ENCODE measurements at regions not wholly inside any gene's neighbourhood (a gene's known extent, or its start where the extent isn't known, plus 50 kb on each side); places are given as distances from the start of the nearest gene placed in this dataset.

- Histone ChIP-seq H3K27me3 (replicated peaks in 1 of 2; ENCODE audit: control insufficient read depth in 2 of 2, insufficient read depth in 2 of 2, low read length in 1 of 2) (no peaks in the 10 kb centered on the region), H3K79me2 (ENCODE audit: control insufficient read depth, insufficient read depth, low read length) (no peaks in the 10 kb centered on the region), H3K4me3 (no peak overlapping the region), H3K36me3 (ENCODE audit: control insufficient read depth in 2 of 2, insufficient read depth in 2 of 2, low read length in 1 of 2) (no peaks in the 10 kb centered on the region), H3K9me3 (replicated peaks; ENCODE audit: control insufficient read depth, insufficient read depth, low read length) (no peaks in the 10 kb centered on the region), H3K4me2 (ENCODE audit: control insufficient read depth, insufficient read depth) (no peak overlapping the region), H3K27ac (ENCODE audit: control insufficient read depth, insufficient read depth) (no peak overlapping the region), H2AFZ (ENCODE audit: control insufficient read depth, low read depth, low read length) (no peak overlapping the region), H3K4me1 (ENCODE audit: control insufficient read depth, insufficient read depth, low read length) (no peaks in the 10 kb centered on the region), H3K9ac (ENCODE audit: control insufficient read depth, insufficient read depth, low read length) (no peak overlapping the region), H4K20me1 (ENCODE audit: control insufficient read depth, insufficient read depth) (no peaks in the 10 kb centered on the region)
- no TSS peak for BruUV-seq (replicated peaks)
- ChIA-PET POLR2A (no interaction called here), SMC1A (ENCODE audit: uncharacterized antibody, unreplicated experiment) (interaction anchor here (1.3 to 3.6 kb wide), 2 partner anchors 19 to 145 kb away, joined by 3 to 18 read pairs; no protein-coding TSS in a partner anchor), CTCF (interaction anchor here (1.1 kb wide), 1 partner anchor 33 kb away, joined by 3 read pairs; no protein-coding TSS in a partner anchor), RAD21 (ENCODE audit: unreplicated experiment) (no interaction called here)
- intact Hi-C loops (cut with micrococcal nuclease; ENCODE audit: unreplicated experiment) (no loop called here), in situ Hi-C loops (cut with MboI) (no loop called here)
- DNase-seq (ENCODE audit: low read depth, low spot score) (no peak), FAIRE-seq (no peak), ATAC-seq (no peak)
- TF ChIP-seq MAX (IDR thresholded peaks at IDR 0.05; ENCODE audit: low read depth, low read length) (no peak), PML (IDR thresholded peaks at IDR 0.05; ENCODE audit: low read length) (no peak), TBL1XR1 (IDR thresholded peaks at IDR 0.05; ENCODE audit: low read depth, low read length) (no peak), ELK1 (IDR thresholded peaks at IDR 0.05; ENCODE audit: low read depth, low read length) (no peak), RELA (IDR thresholded peaks at IDR 0.05; ENCODE audit: borderline replicate concordance, partially characterized antibody) (no peak), SUPT20H (IDR thresholded peaks at IDR 0.05; ENCODE audit: borderline replicate concordance, control insufficient read depth, low read depth, low read length) (no peak)
- 56% methylated on average over 1 of the region's 1 CpG for WGBS (ENCODE audit: insufficient coverage, insufficient replicate concordance, low lambda C conversion rate, missing lambda C conversion rate)
Observed at GRCh38 chr5:92889140-92889539, 691.9 kb downstream of the NR2F1-AS1 start.

GRCh38 chr5:92887254-92887653 lies 693.8 kb downstream of the NR2F1-AS1 start:
- RAD21 ChIA-PET (ENCODE audit: unreplicated experiment) = interaction anchor here (1.1 kb wide), 1 partner anchor 22 kb away, joined by 3 read pairs; no protein-coding TSS in a partner anchor
- no TSS peak for BruUV-seq (replicated peaks)
- POLR2A ChIA-PET = interaction anchor here (0.6 kb wide), 1 partner anchor 536 kb away, joined by 3 read pairs; no protein-coding TSS in a partner anchor
- no peak overlapping the region for H2AFZ ChIP-seq (ENCODE audit: control insufficient read depth, low read depth, low read length)
- no peak overlapping the region for H3K9ac ChIP-seq (ENCODE audit: control insufficient read depth, insufficient read depth, low read length)
- ATAC-seq (no peak), DNase-seq (ENCODE audit: low read depth, low spot score) (no peak), FAIRE-seq (no peak)
- in situ Hi-C loops (cut with MboI) = no loop called here
- SMC1A ChIA-PET (ENCODE audit: uncharacterized antibody, unreplicated experiment) = interaction anchor here (0.6 to 3.6 kb wide), 3 partner anchors 12 to 685 kb away, joined by 4 to 18 read pairs (median 6); no protein-coding TSS in a partner anchor
- no peaks in the 10 kb centered on the region for H4K20me1 ChIP-seq (ENCODE audit: control insufficient read depth, insufficient read depth)
- H3K27me3 ChIP-seq (replicated peaks in 1 of 2; ENCODE audit: control insufficient read depth in 2 of 2, insufficient read depth in 2 of 2, low read length in 1 of 2) = no peaks in the 10 kb centered on the region
- H3K27ac ChIP-seq (ENCODE audit: control insufficient read depth, insufficient read depth) = no peak overlapping the region
- H3K4me3 ChIP-seq = no peak overlapping the region
- H3K79me2 ChIP-seq (ENCODE audit: control insufficient read depth, insufficient read depth, low read length) = no peaks in the 10 kb centered on the region
- H3K9me3 ChIP-seq (replicated peaks; ENCODE audit: control insufficient read depth, insufficient read depth, low read length) = no peaks in the 10 kb centered on the region
- CTCF ChIA-PET = interaction anchor here (0.6 to 0.9 kb wide), 3 partner anchors 22 to 917 kb away, joined by 3 read pairs; no protein-coding TSS in a partner anchor
- intact Hi-C loops (cut with micrococcal nuclease; ENCODE audit: unreplicated experiment) = no loop called here
- H3K4me1 ChIP-seq (ENCODE audit: control insufficient read depth, insufficient read depth, low read length) = no peaks in the 10 kb centered on the region
- 17% methylated on average over 2 of the region's 2 CpGs for WGBS (ENCODE audit: insufficient coverage, insufficient replicate concordance, low lambda C conversion rate, missing lambda C conversion rate)
- no peaks in the 10 kb centered on the region for H3K36me3 ChIP-seq (ENCODE audit: control insufficient read depth in 2 of 2, insufficient read depth in 2 of 2, low read length in 1 of 2)
- no peak overlapping the region for H3K4me2 ChIP-seq (ENCODE audit: control insufficient read depth, insufficient read depth)
- TF ChIP-seq FOXM1 (IDR thresholded peaks at IDR 0.05; ENCODE audit: low read depth, low read length) (no peak), BRCA1 (IDR thresholded peaks at IDR 0.05; ENCODE audit: low read depth, low read length) (no peak), TCF3 (IDR thresholded peaks at IDR 0.05; ENCODE audit: borderline replicate concordance, insufficient read depth, low read depth, low read length) (no peak), KAT2A (conservative IDR thresholded peaks at IDR 0.05; ENCODE audit: control insufficient read depth, low read depth, low read length) (no peak), SIX5 (IDR thresholded peaks at IDR 0.05; ENCODE audit: low read depth, low read length, severe bottlenecking) (no peak), POLR2A (IDR thresholded peaks at IDR 0.05; ENCODE audit: low read depth, low read length) (no peak), SKIL (IDR thresholded peaks at IDR 0.05; ENCODE audit: low read depth, poor library complexity, severe bottlenecking) (no peak), ZBED1 (IDR thresholded peaks at IDR 0.05; ENCODE audit: borderline replicate concordance) (no peak)

Data from GM12878 (cell line).